CD14-positive monocyte (primary cell): ENCODE measurements at regions not wholly inside any gene's neighbourhood (a gene's known extent, or its start where the extent isn't known, plus 50 kb on each side); places are given as distances from the start of the nearest gene placed in this dataset.

ENCODE experiments used
- DNase-seq, 3 donors: peaks; one replicate each; pipeline ENCODE4 v3.0.0-alpha.2; 2011 to 2022
- H2AFZ ChIP-seq: 2 replicates; pipeline ENCODE4 v1.6.0; 2012; ENCODE audit warnings: mild to moderate bottlenecking, low read depth, low read length, inconsistent platforms; ENCODE audit not compliant: insufficient read depth, poor library complexity, severe bottlenecking
- H3K27ac ChIP-seq, 2 donors: 1 replicate in 1 of 2; 2 replicates in 1 of 2; pipeline ENCODE4 v1.5.1; 2012 to 2013; ENCODE audit warnings: low read length in 2 of 2, control low read depth in 1 of 2, inconsistent platforms in 1 of 2, low read depth in 1 of 2, mild to moderate bottlenecking in 1 of 2
- H3K27me3 ChIP-seq, 2 donors: one replicate each; pipeline versions ENCODE4 v1.6.0 to v1.6.1; 2011 to 2013; ENCODE audit warnings: low read length in 2 of 2; ENCODE audit not compliant: control insufficient read depth in 2 of 2, insufficient read depth in 2 of 2
- H3K36me3 ChIP-seq, 2 donors: replicated peaks in 1 of 2; 1 replicate in 1 of 2; 2 replicates in 1 of 2; pipeline versions ENCODE4 v1.5.1 to v1.6.1; 2012 to 2013; ENCODE audit warnings: low read length in 2 of 2, control low read depth in 1 of 2, inconsistent platforms in 1 of 2, mild to moderate bottlenecking in 1 of 2; ENCODE audit not compliant: insufficient read depth in 2 of 2, control insufficient read depth in 1 of 2
- H3K4me1 ChIP-seq, 2 donors: 1 replicate in 1 of 2; 2 replicates in 1 of 2; pipeline versions ENCODE4 v1.5.1 to v1.6.1; 2012 to 2013; ENCODE audit warnings: low read length in 2 of 2, control low read depth in 1 of 2, inconsistent platforms in 1 of 2, mild to moderate bottlenecking in 1 of 2, moderate library complexity in 1 of 2; ENCODE audit not compliant: insufficient read depth in 2 of 2, control insufficient read depth in 1 of 2
- H3K4me2 ChIP-seq: replicated peaks from 2 replicates; pipeline ENCODE3; 2012; ENCODE audit warnings: low read length, moderate library complexity, mild to moderate bottlenecking; ENCODE audit not compliant: poor library complexity, severe bottlenecking; ENCODE audit errors: extremely low read depth
- H3K4me3 ChIP-seq, 3 experiments: fragments of 200-600 bp in 1 of 3; sonication (generic) in 1 of 3; replicated peaks in 1 of 3; 1 replicate in 2 of 3; 2 replicates in 1 of 3; pipeline ENCODE4 v1.5.1; 2011 to 2013; ENCODE audit warnings: low read length in 3 of 3, mild to moderate bottlenecking in 3 of 3, control low read depth in 2 of 3, low read depth in 2 of 3, inconsistent platforms in 1 of 3, moderate library complexity in 1 of 3
- H3K79me2 ChIP-seq: 2 replicates; pipeline ENCODE4 v1.6.0; 2012; ENCODE audit warnings: mild to moderate bottlenecking, control low read depth, inconsistent platforms, low read length, moderate library complexity; ENCODE audit not compliant: insufficient read depth
- H3K9ac ChIP-seq: 2 replicates; pipeline ENCODE4 v1.6.0; 2017; ENCODE audit warnings: low read length, mild to moderate bottlenecking; ENCODE audit not compliant: insufficient read depth, poor library complexity, severe bottlenecking
- H3K9me3 ChIP-seq, 2 donors: replicated peaks in 1 of 2; 1 replicate in 1 of 2; 2 replicates in 1 of 2; pipeline versions ENCODE4 v1.5.1 to v1.6.1; 2012 to 2013; ENCODE audit warnings: low read length in 2 of 2, control low read depth in 1 of 2; ENCODE audit not compliant: control insufficient read depth in 1 of 2, insufficient read depth in 1 of 2
- H4K20me1 ChIP-seq: 2 replicates; pipeline ENCODE4 v1.6.0; 2012; ENCODE audit warnings: mild to moderate bottlenecking, low read length, control low read depth, moderate library complexity; ENCODE audit not compliant: insufficient read depth
- H3K27ac Mint-ChIP-seq, 7 donors: one replicate each; pipeline ENCODE4 v1.8.0; 2020; ENCODE audit warnings: mild to moderate bottlenecking in 7 of 7, mixed read lengths in 7 of 7, moderate library complexity in 6 of 7, inconsistent platforms in 2 of 7
- H3K27me3 Mint-ChIP-seq, 3 donors: one replicate each; pipeline ENCODE4 v1.8.0; 2021 to 2022; ENCODE audit warnings: low read depth in 3 of 3, mild to moderate bottlenecking in 3 of 3, mixed read lengths in 3 of 3, moderate library complexity in 3 of 3, inconsistent platforms in 1 of 3
- H3K36me3 Mint-ChIP-seq, 2 donors: one replicate each; pipeline ENCODE4 v1.8.0; 2020; ENCODE audit warnings: mixed read lengths in 2 of 2, inconsistent platforms in 1 of 2, mild to moderate bottlenecking in 1 of 2
- H3K4me1 Mint-ChIP-seq: one replicate; pipeline ENCODE4 v1.8.0; 2020; ENCODE audit warnings: mild to moderate bottlenecking, mixed read lengths
- H3K4me3 Mint-ChIP-seq, 2 donors: one replicate each; pipeline ENCODE4 v1.8.0; 2020; ENCODE audit warnings: mild to moderate bottlenecking in 2 of 2, mixed read lengths in 2 of 2, moderate library complexity in 1 of 2
- H3K9me3 Mint-ChIP-seq, 7 donors: one replicate each; pipeline ENCODE4 v1.8.0; 2020 to 2022; ENCODE audit warnings: mixed read lengths in 7 of 7, mild to moderate bottlenecking in 6 of 7, moderate library complexity in 6 of 7, inconsistent platforms in 2 of 7
- CTCF ChIP-seq: fragments of 200-600 bp; IDR thresholded peaks from one replicate; pipeline ENCODE4 v1.8.0; 2022; ENCODE audit warnings: antibody characterized with exemption, mild to moderate bottlenecking
- WGBS: methylation state at CpG from one replicate; pipeline ENCODE4 v1.1.5; 2013; ENCODE audit warnings: missing lambda C conversion rate; ENCODE audit not compliant: insufficient coverage; 5-methylcytosine and 5-hydroxymethylcytosine counted together
- intact Hi-C, 2 donors: fragments of 100-400 bp; cut with micrococcal nuclease; formaldehyde crosslinking; loops; one replicate each; pipeline versions ENCODE4 v1.15.0 to v1.15.1; 2023

GRCh38 chr1:71147637-71148360 lies 67.0 kb upstream of the ZRANB2 start:
- Histone ChIP-seq H3K4me3 (no peak overlapping the region), H3K27ac (no peak overlapping the region), H3K9me3 (peaks cover 10 to 16% of the 10 kb centered on the region in 2 donors), H3K4me1 (no peaks in the 10 kb centered on the region), H4K20me1 (no peaks in the 10 kb centered on the region), H3K27me3 (no peaks in the 10 kb centered on the region), H2AFZ (no peak overlapping the region), H3K79me2 (no peaks in the 10 kb centered on the region), H3K4me2 (no peak overlapping the region), H3K36me3 (no peaks in the 10 kb centered on the region), H3K9ac (no peak overlapping the region)
- DNase-seq: no peak
- H3K4me3 Mint-ChIP-seq: no peak overlapping the region
- no peaks in the 10 kb centered on the region for H3K36me3 Mint-ChIP-seq
- no peak for TF ChIP-seq CTCF
- WGBS: no CpG with 5 or more reads among the region's 4 CpGs
- H3K9me3 Mint-ChIP-seq: peaks cover 6 to 34% (median 13%) of the 10 kb centered on the region in 7 donors
- intact Hi-C loops: no loop called here
- no peaks in the 10 kb centered on the region for H3K4me1 Mint-ChIP-seq
- H3K27me3 Mint-ChIP-seq: peaks cover 0 to 2% (median 0%) of the 10 kb centered on the region in 3 donors
- no peak overlapping the region for H3K27ac Mint-ChIP-seq

DNA sequence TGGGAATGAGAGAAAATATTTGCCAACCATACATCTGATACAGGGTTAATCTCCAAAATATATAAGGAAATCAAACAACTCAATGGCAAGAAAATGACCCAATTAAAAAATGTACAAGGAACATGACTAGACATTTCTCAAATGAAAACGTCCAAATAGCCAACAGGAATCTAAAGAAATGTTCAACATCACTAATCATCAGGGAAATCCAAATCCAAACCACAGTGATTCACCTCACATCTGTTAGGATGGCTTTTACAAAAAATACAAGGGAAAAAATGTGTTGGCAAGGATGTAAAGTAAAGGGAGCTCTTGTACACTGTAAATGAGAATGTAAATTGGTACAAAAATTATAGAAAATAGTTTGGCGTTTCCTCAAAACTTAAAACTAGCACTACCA lies 54.7 kb upstream of the ZRANB2 start:
- Histone ChIP-seq H3K27ac (no peak overlapping the region), H3K36me3 (no peaks in the 10 kb centered on the region), H3K9me3 (peaks cover 9 to 19% of the 10 kb centered on the region in 2 donors), H3K4me1 (no peaks in the 10 kb centered on the region), H2AFZ (no peak overlapping the region), H3K27me3 (no peaks in the 10 kb centered on the region), H3K79me2 (no peaks in the 10 kb centered on the region), H4K20me1 (no peaks in the 10 kb centered on the region), H3K4me2 (no peak overlapping the region), H3K4me3 (no peak overlapping the region), H3K9ac (no peak overlapping the region)
- Mint-ChIP-seq H3K9me3 (peaks cover 14 to 29% (median 17%) of the 10 kb centered on the region in 7 donors), H3K27me3 (no peaks in the 10 kb centered on the region), H3K4me1 (no peaks in the 10 kb centered on the region), H3K27ac (no peak overlapping the region), H3K36me3 (no peaks in the 10 kb centered on the region), H3K4me3 (no peak overlapping the region)
- no CpG with 5 or more reads among the region's 2 CpGs for WGBS
- DNase-seq: no peak
- intact Hi-C loops: no loop called here
- TF ChIP-seq CTCF: no peak
